Keratinocyte (primary cell): ENCODE measurements at regions not wholly inside any gene's neighbourhood (a gene's known extent, or its start where the extent isn't known, plus 50 kb on each side); places are given as distances from the start of the nearest gene placed in this dataset.

ENCODE experiments used
- DNase-seq: peaks from one replicate; pipeline ENCODE4 v3.0.0-alpha.2; 2011; ENCODE audit warnings: low read depth, missing footprints, low spot score
- FAIRE-seq: peaks from 2 replicates; lab custom pipeline; 2011; peaks lifted over from hg19 to GRCh38; lab: Jason Lieb, UNC
- H2AFZ ChIP-seq: 2 replicates; pipeline ENCODE4 v1.6.0; 2012; ENCODE audit warnings: low read length, control low read depth, inconsistent platforms; ENCODE audit not compliant: control insufficient read depth
- H3K27ac ChIP-seq: 2 replicates; pipeline ENCODE4 v1.5.1; 2011; ENCODE audit warnings: low read length; ENCODE audit not compliant: control insufficient read depth, insufficient read depth
- H3K27me3 ChIP-seq: 3 replicates; pipeline ENCODE4 v1.6.0; 2011; ENCODE audit warnings: low read length; ENCODE audit not compliant: control insufficient read depth, insufficient read depth; ENCODE audit errors: extremely low read depth
- H3K36me3 ChIP-seq, 2 experiments: 2 replicates in 1 of 2; 3 replicates in 1 of 2; pipeline ENCODE4 v1.5.1; 2011; ENCODE audit warnings: low read length in 2 of 2, mild to moderate bottlenecking in 1 of 2; ENCODE audit not compliant: control insufficient read depth in 2 of 2, insufficient read depth in 2 of 2; ENCODE audit errors: extremely low read depth in 1 of 2
- H3K4me1 ChIP-seq: 3 replicates; pipeline ENCODE4 v1.5.1; 2011; ENCODE audit warnings: low read length; ENCODE audit not compliant: control insufficient read depth, insufficient read depth; ENCODE audit errors: extremely low read depth
- H3K4me2 ChIP-seq: 3 replicates; pipeline ENCODE4 v1.6.0; 2011; ENCODE audit warnings: low read depth, low read length; ENCODE audit not compliant: control insufficient read depth, insufficient read depth; ENCODE audit errors: extremely low read depth
- H3K4me3 ChIP-seq, 3 experiments: fragments of 200-600 bp in 1 of 3; sonication (generic) in 1 of 3; 2 replicates in 2 of 3; 3 replicates in 1 of 3; pipeline ENCODE4 v1.5.1; 2011 to 2016; ENCODE audit warnings: low read length in 3 of 3, mild to moderate bottlenecking in 3 of 3, control low read depth in 2 of 3, inconsistent platforms in 1 of 3, low read depth in 1 of 3, mixed read lengths in 1 of 3, mixed run types in 1 of 3, moderate library complexity in 1 of 3; ENCODE audit not compliant: control insufficient read depth in 2 of 3, insufficient read depth in 2 of 3; ENCODE audit errors: extremely low read depth in 1 of 3
- H3K79me2 ChIP-seq: 2 replicates; pipeline ENCODE4 v1.6.0; 2012; ENCODE audit warnings: low read length; ENCODE audit not compliant: control insufficient read depth, insufficient read depth
- H3K9ac ChIP-seq: 3 replicates; pipeline ENCODE4 v1.6.0; 2011; ENCODE audit warnings: low read length; ENCODE audit not compliant: control insufficient read depth, insufficient read depth; ENCODE audit errors: extremely low read depth
- H3K9me1 ChIP-seq: 3 replicates; pipeline ENCODE4 v1.6.0; 2011; ENCODE audit warnings: low read length; ENCODE audit not compliant: control insufficient read depth, insufficient read depth; ENCODE audit errors: extremely low read depth
- H3K9me3 ChIP-seq: 2 replicates; pipeline ENCODE4 v1.5.1; 2012; ENCODE audit warnings: low read depth, low read length; ENCODE audit not compliant: control insufficient read depth
- H4K20me1 ChIP-seq: 3 replicates; pipeline ENCODE4 v1.6.0; 2011; ENCODE audit warnings: low read length; ENCODE audit not compliant: control insufficient read depth, insufficient read depth; ENCODE audit errors: extremely low read depth
- EZH2 ChIP-seq: IDR thresholded peaks from one replicate; pipeline ENCODE4 v1.6.1; 2012; ENCODE audit warnings: inconsistent platforms, mild to moderate bottlenecking, low read length, moderate library complexity
- dilution Hi-C: fragments of 300-500 bp; cut with MboI; formaldehyde crosslinking; loops from one replicate; pipeline ENCODE4 v1.7.0; 2020; ENCODE audit warnings: low sequenced_read_pairs; ENCODE audit not compliant: extremely low pct_ligation_motif_present
- TF ChIP-seq, protein P1 (sequence below), 3 experiments: IDR thresholded peaks in 1 of 3; conservative IDR thresholded peaks in 1 of 3; optimal IDR thresholded peaks in 1 of 3; 2 replicates in 2 of 3; 3 replicates in 1 of 3; pipeline versions ENCODE3 to v1.5.1; 2011; ENCODE audit warnings: low read length in 3 of 3, mild to moderate bottlenecking in 3 of 3, moderate library complexity in 2 of 3, control low read depth in 1 of 3, inconsistent platforms in 1 of 3; ENCODE audit not compliant: insufficient read depth in 2 of 3; ENCODE audit errors: extremely low read depth in 1 of 3

DNA sequence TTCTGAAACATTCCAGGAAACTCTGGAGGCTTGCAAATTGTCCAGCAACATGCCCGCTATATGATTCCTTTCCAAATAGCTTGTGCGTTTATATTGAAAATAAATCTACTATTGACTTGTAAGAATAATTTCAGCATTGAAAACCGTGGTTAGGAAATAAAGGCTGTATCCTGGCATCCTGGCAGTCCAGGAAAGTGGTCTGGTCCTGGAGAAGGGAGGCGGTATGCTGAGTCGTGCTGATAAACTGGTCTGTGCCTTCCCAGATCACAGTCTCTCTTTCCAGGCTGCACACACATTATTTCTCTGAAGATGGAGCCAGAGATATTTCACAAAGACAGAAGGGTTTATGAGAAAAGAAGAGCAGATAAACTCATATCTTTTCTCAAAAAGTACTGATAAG lies 350.1 kb upstream of the COBL start:
- Histone ChIP-seq H3K9me3 (no peaks in the 10 kb centered on the region), H4K20me1 (no peaks in the 10 kb centered on the region), H3K27me3 (no peaks in the 10 kb centered on the region), H2AFZ (no peak overlapping the region), H3K36me3 (no peaks in the 10 kb centered on the region), H3K9me1 (no peaks in the 10 kb centered on the region), H3K4me1 (no peaks in the 10 kb centered on the region), H3K79me2 (no peaks in the 10 kb centered on the region), H3K4me2 (no peak overlapping the region), H3K27ac (no peak overlapping the region), H3K9ac (no peak overlapping the region), H3K4me3 (no peak overlapping the region)
- TF ChIP-seq EZH2, result no peak
- TF ChIP-seq, protein P1, sequence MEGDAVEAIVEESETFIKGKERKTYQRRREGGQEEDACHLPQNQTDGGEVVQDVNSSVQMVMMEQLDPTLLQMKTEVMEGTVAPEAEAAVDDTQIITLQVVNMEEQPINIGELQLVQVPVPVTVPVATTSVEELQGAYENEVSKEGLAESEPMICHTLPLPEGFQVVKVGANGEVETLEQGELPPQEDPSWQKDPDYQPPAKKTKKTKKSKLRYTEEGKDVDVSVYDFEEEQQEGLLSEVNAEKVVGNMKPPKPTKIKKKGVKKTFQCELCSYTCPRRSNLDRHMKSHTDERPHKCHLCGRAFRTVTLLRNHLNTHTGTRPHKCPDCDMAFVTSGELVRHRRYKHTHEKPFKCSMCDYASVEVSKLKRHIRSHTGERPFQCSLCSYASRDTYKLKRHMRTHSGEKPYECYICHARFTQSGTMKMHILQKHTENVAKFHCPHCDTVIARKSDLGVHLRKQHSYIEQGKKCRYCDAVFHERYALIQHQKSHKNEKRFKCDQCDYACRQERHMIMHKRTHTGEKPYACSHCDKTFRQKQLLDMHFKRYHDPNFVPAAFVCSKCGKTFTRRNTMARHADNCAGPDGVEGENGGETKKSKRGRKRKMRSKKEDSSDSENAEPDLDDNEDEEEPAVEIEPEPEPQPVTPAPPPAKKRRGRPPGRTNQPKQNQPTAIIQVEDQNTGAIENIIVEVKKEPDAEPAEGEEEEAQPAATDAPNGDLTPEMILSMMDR (optimal IDR thresholded peaks at IDR 0.05 in 1 of 3, IDR thresholded peaks at IDR 0.05 in 1 of 3, conservative IDR thresholded peaks at IDR 0.05 in 1 of 3; ENCODE audit: extremely low read depth in 1 of 3, insufficient read depth in 2 of 3, low read length in 3 of 3), result no peak
- no peak for FAIRE-seq
- dilution Hi-C loops, result no loop called here
- DNase-seq, result no peak

DNA sequence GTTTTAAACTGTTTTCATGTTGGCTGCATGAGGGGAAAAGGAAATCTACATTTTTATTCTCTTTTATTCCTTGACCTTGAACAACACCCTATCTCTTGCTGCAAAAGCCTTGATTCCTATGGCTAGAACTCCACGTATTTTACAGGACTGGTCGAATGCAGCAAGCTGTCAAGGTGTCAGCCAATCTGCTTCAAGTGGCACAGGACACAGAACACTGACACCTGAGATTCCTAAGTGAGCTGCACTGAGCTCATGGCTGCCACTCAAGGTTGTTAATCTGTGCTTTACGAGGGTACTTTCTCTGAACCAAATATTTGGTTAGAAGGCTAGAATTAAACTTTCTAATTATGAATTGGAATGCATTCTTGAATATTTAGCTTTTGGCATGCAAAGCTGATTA lies 349.7 kb upstream of the COBL start:
- Histone ChIP-seq H2AFZ (no peak overlapping the region), H3K36me3 (no peaks in the 10 kb centered on the region), H3K9me1 (no peaks in the 10 kb centered on the region), H4K20me1 (no peaks in the 10 kb centered on the region), H3K4me1 (no peaks in the 10 kb centered on the region), H3K79me2 (no peaks in the 10 kb centered on the region), H3K9ac (no peak overlapping the region), H3K4me2 (no peak overlapping the region), H3K4me3 (no peak overlapping the region), H3K27me3 (no peaks in the 10 kb centered on the region), H3K27ac (no peak overlapping the region), H3K9me3 (no peaks in the 10 kb centered on the region)
- dilution Hi-C loops, result no loop called here
- DNase-seq (no peak), FAIRE-seq (no peak)
- no peak for TF ChIP-seq EZH2
- TF ChIP-seq, protein P1 (optimal IDR thresholded peaks at IDR 0.05 in 1 of 3, IDR thresholded peaks at IDR 0.05 in 1 of 3, conservative IDR thresholded peaks at IDR 0.05 in 1 of 3; ENCODE audit: extremely low read depth in 1 of 3, insufficient read depth in 2 of 3, low read length in 3 of 3), result no peak
